Activated CD8-positive, alpha-beta memory T cell treated with anti-CD3 and anti-CD28 coated beads, Interleukin-2, amount 50 U/mL, for 4 hours (primary cell): ENCODE measurements at regions not wholly inside any gene's neighbourhood (a gene's known extent, or its start where the extent isn't known, plus 50 kb on each side); places are given as distances from the start of the nearest gene placed in this dataset.

ENCODE experiments used
- DNase-seq: peaks from one replicate; pipeline ENCODE4 v3.0.0-alpha.2; 2020

- DNase-seq: no peak
Observed at GRCh38 chr3:22117751-22118346, 366.8 kb upstream of the ZNF385D start.

DNA sequence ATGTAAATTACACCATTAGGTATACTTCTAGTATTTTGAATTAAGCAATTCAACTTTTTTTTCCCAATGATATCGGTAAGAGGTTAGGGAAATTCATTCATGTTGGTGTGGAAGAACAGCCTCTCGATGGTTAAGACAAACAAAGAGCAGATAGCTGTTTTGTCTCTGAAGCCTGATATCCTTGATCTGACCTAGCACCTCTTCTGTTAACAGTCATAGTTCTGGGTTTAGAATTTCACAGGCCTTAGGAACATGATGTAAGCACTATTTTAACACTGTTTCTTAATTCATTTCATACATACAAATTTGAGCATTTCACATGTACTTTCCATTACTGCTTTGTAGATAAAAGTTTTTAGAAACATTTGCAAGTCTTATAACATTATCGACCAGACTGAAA lies 367.5 kb upstream of the ZNF385D start:
- DNase-seq: no peak

GRCh38 chr3:22121068-22121701 lies 370.2 kb upstream of the ZNF385D start:
- no peak for DNase-seq

DNA sequence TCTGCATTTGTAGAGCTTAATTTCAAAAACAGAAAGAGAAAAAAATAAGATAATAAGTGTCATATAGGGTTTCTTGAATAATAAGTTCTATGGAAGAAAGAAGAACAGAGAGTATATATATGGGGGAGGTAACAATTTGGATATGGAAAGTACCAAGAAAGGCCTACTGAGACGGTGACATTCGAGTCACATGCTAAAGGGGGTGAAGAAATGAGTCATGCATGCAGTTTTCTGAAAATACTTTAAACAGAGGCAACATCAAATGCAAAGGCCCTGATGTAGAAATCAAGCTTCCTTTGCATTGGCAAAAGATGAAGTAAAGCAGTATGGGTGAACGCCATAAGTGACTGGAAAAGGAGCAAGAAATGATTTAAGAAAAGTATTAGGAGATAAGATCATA lies 371.6 kb upstream of the ZNF385D start:
- DNase-seq: no peak

- no peak for DNase-seq
Observed at GRCh38 chr3:22129101-22129500, 378.1 kb upstream of the ZNF385D start.

GRCh38 chr3:22141769-22142168 lies 390.8 kb upstream of the ZNF385D start:
- DNase-seq: no peak

GRCh38 chr3:22147161-22147560 lies 396.2 kb upstream of the ZNF385D start:
- no peak for DNase-seq

- DNase-seq: no peak
Observed at GRCh38 chr3:22156868-22157267, 405.9 kb upstream of the ZNF385D start.

GRCh38 chr3:22157848-22158247 lies 406.8 kb upstream of the ZNF385D start:
- no peak for DNase-seq

DNA sequence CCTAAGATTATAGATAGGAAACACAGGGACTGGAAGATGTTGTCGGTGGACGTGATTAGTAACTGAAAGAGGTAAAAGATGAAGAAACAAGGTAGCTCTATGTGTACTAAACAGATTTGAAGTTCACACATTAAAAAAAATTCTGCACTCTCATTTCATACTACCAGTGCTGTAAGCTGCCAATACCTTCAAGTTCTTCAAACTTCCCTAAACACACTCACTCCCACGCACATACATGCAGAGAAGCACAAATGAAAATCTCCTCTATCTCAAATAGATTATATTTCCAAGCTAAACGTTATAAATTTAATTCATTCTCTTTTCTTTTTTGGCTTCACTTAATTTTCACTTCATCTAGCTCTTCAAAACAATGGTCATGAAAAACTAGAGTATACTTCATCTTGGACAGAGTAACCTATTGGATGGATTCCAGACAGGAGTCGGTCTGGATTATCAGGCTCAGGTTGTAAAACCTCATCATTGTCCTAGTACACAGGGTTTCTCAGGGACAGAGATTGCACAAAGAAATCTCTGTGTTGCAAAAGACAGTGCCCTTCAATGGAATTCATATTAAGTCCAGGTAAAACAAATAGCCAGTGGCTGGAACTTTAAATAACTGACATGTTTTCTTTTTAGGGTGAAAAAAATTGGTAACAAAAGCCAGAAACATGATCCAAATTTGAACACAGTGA lies 408.1 kb upstream of the ZNF385D start:
- DNase-seq: no peak

DNA sequence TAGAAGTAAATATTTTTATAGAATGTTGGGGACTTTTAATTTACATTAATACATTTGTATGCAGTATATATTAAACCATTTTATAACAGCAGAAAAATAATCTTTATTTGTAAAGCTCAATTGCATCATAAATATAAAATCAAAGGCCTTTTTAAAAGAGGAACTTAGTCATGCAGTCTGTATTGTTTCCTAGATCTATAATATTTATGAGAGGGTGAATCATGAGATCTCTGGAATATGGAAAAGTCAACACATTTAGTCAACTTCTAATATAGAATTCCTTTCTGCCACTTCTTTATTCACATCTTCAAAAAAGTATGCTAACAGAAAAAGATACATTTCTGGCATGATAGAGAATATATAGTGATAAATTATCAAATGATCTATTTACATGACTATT lies 410.3 kb upstream of the ZNF385D start:
- DNase-seq: no peak

- DNase-seq: no peak
Observed at GRCh38 chr3:22170370-22170769, 419.4 kb upstream of the ZNF385D start.

DNA sequence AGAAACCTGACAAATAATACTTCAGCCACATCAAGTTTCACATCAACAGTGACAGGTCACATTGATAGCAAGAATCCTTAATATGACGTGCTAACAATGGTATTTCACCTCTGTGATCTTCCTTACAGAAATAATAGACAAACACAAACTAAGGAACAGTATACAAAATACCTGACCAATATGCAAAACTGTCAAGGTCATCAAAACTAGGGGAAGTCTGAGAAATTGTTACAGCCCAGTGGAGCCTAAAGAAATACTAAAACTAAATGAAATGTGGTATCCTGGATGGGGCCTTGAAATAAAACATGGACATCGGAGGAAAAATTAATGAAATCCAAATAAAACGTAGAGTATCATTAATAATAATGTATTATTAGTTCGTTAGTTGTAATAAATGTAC lies 422.0 kb upstream of the ZNF385D start:
- DNase-seq: no peak

DNA sequence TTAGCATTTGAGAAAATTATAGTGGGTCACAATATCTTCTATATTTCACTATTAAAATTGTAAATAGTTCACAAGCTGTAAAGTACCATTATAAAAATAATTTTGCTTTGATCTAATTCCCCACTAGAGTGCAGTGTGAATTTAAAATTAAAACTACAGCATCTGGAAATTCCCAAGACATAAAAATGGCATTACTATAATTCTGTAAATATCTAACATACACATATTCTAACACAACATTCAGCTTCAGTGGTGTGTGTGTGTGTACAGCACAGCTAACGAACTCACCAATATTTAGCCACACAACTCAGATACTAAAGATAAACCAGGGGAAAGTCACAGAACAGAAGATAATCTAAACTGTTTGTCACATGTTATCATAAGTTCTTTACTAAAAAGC lies 424.9 kb upstream of the ZNF385D start:
- no peak for DNase-seq

DNA sequence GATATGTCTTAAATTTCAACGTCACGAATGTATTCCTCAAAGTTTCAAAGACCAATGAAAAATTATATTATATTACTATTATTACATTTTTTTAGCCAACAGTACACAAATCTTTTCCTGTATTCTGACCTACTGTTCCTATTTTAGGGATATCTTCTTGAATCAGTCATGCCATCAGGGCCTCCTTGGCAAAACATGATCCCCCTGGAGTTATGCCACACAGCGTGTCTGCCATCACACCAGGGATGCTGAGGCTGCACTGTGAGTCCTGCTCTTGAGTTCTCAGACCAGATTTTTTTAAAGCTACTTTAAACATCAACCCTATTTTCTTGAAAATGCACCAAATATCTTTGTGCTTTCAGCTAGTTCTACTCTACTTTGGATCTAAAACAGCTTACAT lies 425.9 kb upstream of the ZNF385D start:
- DNase-seq: no peak

DNA sequence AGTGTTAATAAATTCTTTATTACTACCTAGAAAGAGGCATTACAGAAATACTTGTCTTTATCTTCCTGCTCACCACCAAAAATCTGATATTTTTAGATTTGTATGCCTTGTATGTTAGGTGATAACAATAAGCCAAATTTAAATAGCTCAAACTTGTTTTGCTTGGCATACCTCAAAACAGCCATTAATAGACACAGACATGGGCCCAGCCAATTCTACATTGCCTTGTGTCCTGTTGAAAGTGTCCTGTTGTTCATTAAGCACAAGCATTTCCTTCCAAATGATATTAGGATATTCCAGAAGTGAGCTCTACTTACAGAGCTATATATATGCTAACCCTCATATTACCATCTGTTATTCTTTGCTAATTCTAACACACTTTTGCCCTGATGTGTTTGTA lies 438.6 kb upstream of the ZNF385D start:
- no peak for DNase-seq

DNA sequence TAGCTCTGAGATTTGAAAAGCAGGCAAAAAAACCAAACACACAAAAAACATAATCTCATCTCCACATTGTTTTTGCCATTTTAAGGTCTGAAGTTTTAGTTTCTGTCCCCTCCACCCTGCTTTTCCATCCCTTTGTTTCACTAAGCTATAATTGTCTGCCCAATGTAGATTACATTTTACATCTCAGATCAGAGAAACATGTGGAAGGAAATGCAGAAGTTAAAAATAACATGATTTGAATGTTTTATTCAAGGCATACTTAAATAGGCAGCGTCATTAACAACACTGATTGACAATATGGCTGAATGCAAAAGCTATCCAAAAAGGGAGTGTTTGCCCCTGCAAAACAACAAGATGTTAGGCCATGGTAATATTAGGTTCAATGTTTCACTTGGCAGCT lies 448.1 kb upstream of the ZNF385D start:
- DNase-seq: no peak

- DNase-seq: no peak
Observed at GRCh38 chr3:22208844-22209243, 457.8 kb upstream of the ZNF385D start.

DNA sequence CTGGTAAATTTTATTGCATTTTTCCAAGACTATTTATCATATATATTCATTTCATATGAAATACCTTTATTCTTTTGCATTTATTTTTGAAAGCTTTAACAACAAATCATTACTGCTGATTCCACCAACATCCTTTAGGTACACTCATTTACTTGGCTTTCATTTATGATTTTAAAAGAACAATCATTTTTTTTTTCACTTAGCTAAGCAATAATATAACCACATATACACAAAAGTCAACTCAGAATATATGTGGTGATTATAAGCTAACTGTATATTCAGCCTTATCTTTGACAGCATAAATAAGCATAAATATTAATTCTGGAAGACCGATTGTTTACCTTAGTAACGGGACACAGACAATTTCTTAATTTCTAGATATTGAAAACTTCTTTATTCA lies 458.6 kb upstream of the ZNF385D start:
- DNase-seq: no peak

GRCh38 chr3:22210693-22211092 lies 459.7 kb upstream of the ZNF385D start:
- DNase-seq: no peak

GRCh38 chr3:22216601-22217000 lies 465.6 kb upstream of the ZNF385D start:
- no peak for DNase-seq

GRCh38 chr3:22225161-22225560 lies 474.2 kb upstream of the ZNF385D start:
- DNase-seq: no peak

- no peak for DNase-seq
Observed at GRCh38 chr3:22228705-22229104, 477.7 kb upstream of the ZNF385D start.

GRCh38 chr3:22231061-22231460 lies 480.1 kb upstream of the ZNF385D start:
- no peak for DNase-seq
